Fibroblast of skin of abdomen (primary cell): ENCODE measurements at regions not wholly inside any gene's neighbourhood (a gene's known extent, or its start where the extent isn't known, plus 50 kb on each side); places are given as distances from the start of the nearest gene placed in this dataset.

Source experiments
- DNase-seq: peaks from one replicate; pipeline ENCODE4 v3.0.0-alpha.2; 2013

DNA sequence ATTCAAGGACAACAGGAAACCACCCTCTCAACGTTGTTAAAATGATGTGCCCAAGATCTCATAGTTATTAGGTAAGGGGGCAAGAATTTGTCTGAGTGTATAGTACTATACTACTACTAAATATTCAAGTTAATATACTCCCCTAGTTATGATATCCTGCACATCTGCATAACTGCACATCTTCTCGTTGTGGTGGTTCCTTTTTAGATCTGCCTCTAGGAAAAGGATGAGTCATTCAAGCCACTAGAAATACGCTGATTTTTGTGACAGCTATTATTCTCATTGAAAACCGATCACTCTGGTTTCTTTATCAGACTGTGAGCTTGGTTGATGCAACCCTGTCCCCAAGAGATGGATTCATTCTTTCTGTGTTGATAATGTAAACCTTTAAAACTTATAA, 1067.0 kb upstream of the FANCL start:
- no peak for DNase-seq

DNA sequence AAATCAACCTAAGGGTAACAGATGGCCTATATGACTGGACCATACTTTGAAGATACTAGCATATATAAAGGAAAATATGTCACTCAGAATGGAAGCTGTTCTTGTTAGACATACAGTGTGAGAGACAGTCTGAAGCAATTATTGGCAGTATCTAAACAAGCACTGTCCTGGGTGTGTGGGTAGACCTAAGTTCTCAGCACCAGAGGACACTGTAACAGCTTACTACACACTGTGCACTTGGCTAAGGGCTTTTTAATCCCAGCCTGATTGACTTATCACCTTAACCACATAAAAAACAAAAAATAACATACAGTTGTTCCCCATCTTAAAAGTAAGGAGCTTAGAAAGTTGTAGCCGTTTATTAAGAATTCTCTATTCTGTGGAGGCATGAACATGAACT, 1066.1 kb upstream of the FANCL start:
- no peak for DNase-seq

DNA sequence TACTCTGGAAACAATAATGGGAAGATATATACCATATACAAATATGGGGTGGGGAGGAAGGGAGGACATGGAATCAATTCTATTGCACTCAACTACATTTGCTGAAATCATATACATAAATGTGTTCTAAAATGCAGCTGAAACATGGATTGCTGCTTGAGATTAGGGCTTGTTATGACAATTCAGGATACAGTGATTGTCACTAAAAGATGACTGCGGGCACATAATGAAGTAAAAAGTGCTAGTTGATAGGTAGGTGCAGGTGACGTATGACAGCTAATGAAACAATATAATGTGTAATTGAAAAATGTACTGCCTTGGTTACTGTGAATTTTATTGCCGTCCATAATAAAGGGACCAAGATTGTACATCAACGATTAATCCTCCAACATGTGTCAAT, 1062.1 kb upstream of the FANCL start:
- DNase-seq = no peak

DNA sequence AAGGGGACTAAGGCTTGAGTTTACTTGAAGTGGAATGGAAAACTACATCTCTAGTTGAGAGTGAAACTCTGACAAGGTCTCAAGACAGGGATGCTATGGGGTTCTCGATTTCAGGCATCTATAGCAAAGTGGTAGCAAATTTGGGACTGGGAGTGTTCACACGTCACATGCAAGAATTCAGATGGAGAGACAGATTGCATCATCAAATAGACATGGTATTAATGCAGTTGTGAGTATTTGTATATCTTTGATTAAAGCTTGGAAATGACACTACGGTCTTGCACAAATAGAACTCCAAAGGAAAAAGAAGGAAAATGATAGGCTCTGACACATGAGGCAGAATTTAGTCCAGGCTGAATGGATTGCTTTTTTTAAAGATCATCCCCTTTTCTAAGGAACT, 1061.6 kb upstream of the FANCL start:
- no peak for DNase-seq

DNA sequence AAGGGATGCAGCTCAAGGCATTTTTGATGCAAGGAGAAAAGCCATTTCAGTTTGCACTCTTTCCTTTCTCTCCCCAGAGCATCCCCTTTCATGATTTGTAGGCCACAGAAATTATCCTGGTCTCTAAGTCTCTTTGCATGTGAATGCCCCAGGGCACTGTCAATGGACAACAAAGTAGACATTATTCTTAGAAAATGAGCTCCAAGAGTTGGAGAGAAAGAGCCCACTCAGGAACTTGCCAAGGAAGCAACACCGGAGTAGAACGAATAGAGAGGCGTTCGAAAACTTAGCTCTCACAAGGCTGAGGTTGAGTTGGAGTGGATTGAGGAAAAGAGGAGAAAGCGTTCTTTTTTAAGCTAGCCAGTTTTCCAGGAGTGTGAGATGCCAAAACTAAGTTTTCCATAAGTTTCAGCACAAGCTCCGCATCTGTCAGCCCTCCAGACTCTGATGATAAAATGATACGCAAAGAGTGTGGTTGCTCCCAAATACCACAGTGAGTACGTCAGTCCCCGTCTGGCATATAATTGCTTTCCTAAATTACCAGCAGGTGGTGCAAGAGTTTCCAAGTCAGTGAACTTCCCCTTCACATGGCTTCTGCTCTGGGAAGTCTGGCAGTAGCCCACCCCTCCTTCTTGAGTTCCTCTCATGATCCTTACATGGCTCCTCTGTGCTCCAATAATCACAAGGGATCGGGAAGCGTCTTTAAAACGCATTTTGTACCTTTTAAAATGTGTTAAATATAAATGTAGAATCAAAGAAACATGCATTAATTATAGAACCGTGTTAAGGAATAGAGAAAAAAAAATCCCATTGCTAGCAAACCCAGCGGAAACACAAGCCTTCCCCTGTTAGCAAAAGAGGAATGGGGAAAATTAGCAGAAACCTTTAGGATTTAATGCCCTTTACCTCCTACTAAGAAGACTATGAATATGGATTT, 1060.6 kb upstream of the FANCL start:
- DNase-seq = peak; percentile 90

DNA sequence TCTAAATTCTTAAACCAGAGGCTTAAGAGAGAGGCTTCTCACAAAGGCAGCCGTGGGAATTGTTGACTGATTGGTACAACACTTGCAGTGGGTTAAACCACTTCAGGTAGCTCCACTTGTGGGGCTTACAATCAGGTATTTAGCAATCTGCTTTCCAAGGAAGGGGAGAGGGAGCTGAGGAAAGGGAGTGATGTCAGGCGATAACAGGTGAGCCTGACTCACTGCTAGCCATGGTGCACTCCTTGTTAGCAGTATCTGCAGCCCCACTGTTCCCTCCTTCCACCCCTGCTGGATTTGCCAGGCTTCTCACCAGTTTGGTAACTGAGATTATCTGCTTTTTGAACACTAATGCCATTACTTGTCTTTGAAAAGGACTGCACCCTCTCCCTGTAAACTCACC, 1056.7 kb upstream of the FANCL start:
- DNase-seq = no peak

DNA sequence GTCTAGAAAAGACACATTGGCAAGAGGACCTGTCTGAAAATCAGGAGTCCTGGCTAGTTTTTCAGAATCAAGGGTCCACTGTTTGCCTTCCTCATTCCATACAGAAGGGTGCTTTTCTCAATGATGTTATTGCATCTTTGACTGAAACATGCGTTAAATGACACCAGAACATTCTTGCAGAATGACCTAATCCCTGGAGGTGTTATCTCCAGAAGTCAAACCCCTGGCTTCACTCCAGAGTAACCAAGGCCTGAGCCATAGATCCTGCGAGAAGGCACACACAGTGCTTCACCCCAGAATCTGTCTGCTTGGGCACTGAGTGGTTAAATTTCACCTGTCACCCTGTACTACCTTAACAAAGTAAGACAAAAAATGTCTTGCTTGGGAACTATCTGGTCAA, 1055.2 kb upstream of the FANCL start:
- peak; percentile 10 for DNase-seq

DNA sequence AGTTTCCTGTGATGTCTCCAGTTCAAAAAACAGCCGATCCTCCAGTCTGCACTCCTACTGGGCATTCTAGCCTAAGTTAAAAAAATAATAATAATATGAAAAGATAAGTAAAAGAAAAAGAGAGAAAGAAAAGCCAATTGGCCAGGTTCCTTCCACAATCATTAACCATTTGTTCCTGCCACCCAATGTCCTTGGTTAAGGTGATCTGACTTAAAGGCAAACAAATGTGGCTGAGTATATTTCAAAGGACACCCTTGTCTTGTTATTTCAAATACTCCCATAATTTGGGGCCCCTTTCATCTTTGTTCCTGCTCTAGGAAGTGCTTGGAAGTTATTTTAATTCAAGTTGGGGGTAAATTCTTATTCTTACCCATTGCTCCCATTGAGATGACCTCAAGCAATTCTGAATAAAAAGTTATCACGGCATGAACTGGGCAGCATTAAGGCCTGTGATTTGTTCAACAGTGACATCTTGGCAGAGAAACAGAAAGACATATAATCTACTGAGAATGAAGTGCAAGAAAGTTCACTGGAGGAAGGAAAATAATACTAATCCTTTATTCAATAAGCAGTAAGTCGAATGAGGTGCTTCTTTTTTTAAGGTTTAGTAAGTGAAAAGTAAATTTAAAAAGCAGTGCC, 1054.5 kb upstream of the FANCL start:
- no peak for DNase-seq

DNA sequence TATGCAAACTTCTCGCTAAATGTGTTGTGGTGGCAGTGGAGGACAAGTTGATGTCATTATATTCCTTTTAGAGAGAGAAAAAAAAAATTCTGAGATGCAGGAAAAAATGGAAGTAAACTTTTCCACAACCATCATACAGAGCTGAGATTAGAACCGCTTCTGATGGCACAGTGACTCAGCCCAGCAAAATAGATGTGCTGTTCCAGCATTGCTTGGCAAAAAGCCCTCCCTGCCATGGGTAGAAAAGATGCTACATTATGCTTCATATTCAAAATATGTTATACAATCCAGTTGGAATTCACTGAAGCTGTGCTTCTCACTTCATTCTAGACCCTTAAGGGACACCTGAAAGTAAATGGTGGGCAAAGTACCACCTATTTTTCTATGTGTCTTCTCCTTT, 1047.6 kb upstream of the FANCL start:
- DNase-seq = peak; percentile 16

DNA sequence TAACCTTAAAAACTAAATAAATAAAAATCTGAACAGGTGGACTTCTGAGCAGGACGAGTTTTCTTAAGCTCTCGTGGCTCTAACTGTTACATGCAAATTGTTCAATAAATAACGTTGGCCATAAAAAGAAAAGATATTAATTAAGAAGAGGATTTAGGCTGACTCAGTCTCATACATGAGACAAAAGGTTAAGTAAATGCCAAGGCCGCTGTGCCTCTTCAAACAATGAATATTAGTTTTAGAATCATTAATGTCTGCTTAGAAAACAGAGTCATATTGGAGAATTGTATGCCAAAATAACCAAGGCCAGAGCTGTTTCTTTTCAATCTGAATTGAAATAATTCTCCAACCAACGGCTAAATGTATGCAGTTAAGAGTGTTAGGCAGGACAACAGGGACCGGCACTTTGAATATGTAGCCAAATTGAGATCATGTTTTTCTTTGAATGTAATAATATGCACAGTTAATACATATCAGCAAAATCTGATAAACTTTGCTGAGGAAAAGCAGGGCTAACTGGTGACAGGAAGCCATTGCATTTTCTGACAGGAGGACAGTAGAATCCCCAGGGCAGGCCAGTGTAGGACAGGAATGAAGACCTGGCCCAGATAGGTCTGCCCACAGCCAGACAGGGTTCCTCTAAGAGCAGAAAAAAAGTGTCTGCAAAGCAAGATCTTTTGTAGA, 1041.4 kb upstream of the FANCL start:
- no peak for DNase-seq

DNA sequence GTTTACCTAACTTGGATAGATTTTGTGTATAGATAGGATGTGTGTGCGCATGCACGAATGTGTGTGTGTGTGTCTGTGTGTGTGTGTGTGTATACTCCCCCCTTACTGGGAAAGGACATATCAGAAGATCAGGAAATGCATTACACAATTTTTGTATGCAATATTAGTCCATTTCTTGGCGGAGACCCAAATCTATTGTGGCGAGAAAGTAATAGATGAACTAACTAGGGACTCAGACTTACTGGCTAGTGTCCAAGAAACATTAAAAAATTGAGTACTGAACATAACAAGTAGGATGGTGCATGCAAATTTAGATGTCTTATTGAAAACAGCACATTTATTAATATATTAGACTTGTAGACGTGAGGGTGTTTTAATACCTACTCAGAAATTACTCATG, 1036.5 kb upstream of the FANCL start:
- peak; percentile 6 for DNase-seq

DNA sequence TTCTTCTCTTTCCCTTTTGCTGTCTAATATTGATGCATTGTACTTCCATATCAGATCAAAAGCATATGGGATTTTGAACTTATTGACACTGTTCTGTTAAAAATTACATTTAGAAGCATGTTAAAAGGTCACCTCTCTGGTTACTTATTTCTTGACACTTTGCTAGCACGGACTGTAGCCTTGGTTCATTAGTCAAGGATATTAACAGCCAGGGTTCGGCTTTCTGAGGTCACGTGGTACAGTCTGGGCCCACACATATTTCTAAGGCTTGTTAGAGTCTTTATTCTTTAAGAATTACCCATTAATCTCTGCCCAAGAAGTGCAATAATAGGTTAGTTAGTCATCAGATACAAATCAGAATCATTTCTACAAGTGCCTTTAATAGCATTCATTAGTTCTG, 1035.8 kb upstream of the FANCL start:
- no peak for DNase-seq

DNA sequence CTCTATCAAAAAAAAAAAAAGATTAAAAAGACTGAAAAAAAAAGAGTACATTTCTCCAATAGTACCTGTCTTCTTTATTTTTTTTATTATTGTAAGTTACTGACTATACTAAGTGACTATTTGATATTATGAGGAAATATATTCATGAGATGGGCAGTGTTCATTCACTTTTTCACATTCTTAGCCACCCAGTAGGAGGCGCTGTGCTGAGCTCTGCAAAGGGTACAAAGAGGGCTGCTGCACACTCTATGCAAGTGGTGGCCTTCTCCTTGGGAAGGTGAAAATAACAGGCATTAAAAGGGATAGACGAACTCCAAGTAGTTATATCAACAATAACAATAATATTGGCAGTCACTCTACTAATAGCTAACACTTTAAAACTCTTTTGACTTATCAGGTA, 1034.9 kb upstream of the FANCL start:
- no peak for DNase-seq

DNA sequence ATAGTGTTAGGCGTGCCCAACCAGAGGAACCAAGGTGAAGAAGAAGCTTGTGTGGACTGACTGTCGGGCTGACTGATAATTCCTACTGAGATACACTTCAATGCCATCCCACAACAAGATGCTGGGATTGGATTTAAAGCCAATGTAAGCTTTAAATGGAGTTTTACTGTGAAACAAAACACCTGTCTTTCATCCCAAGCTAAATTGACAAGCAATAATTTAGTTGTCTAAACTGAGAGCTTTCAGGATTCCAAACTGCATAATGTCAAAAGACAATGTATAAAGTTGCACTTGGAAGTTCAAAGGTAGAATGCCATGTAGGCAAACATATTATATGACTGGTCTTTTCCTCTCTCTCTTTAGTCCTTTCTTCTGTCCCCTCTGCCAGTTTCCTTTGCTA, 1025.3 kb upstream of the FANCL start:
- DNase-seq = no peak

DNA sequence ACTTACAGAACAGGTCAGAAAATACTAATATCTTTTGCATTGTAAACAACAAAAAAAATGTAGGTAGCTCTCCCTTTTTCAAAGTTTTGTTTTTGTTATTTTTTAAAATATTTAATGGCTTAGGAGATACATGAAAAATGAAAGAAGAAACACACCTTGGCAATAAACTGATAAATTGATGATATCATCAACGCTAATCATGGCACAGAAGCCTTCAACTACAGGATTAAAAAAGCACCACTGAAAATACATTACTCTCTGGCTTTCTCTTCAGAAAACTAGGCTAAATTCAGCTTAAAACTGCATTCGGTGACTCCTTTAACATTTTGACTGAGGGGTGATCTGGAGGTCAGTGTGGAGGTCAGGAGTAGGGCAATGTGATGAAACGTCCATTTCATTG, 1018.8 kb upstream of the FANCL start:
- no peak for DNase-seq

DNA sequence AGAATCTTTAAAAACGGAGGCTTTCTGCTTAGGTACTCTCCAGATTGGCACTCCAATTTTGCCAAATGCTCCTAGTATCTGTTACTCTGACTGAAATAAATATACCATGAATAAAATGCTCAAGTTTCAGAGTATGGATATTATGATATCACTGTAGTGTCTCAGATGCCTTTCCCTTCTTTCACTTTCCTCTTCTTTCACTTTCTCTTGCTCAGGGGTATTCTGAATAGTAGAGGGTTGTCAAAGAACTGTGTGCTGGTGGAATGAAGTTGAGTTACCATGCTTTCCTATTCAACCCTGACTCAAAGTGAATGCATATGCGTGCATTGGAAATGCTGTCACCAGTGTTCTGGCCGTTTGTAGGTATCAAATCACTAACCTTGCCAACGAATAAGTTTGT, 1015.2 kb upstream of the FANCL start:
- no peak for DNase-seq

DNA sequence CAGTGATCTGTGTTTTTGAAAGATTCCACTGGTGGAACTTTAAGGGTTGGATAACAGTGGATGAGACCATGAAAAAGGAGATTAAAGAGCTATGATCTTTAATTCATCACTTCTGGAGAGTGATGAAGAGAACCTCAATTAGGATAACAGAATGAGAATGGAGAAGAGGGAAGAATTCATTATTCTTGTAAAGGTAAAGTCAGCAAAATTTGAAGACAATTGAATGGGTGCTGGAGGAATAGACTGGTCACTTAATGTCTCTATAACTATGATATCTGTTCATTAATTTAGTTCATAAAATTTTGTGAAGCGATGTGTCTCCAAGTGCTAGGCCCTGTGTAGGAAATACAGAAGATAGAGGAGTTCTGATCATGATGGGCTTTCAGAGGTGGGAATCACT, 1013.2 kb upstream of the FANCL start:
- DNase-seq = no peak

DNA sequence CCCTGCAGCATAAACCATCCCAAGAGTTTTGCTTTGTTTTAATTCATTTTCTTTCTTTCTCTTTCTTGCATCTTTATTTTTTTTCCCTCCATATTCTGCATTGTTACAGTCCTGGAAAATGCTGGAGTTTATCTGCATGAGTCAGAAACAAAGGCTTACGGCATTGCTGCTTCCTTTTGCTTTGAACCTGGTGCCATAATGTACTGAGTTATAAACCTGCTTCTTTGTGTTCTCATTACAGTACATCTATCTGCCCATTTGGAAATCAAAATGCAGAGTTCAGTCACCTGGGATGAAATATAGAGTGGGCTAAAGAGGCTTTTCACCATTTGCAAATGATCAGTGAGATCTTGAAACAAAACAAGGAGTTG, 1009.2 kb upstream of the FANCL start:
- DNase-seq = no peak

DNA sequence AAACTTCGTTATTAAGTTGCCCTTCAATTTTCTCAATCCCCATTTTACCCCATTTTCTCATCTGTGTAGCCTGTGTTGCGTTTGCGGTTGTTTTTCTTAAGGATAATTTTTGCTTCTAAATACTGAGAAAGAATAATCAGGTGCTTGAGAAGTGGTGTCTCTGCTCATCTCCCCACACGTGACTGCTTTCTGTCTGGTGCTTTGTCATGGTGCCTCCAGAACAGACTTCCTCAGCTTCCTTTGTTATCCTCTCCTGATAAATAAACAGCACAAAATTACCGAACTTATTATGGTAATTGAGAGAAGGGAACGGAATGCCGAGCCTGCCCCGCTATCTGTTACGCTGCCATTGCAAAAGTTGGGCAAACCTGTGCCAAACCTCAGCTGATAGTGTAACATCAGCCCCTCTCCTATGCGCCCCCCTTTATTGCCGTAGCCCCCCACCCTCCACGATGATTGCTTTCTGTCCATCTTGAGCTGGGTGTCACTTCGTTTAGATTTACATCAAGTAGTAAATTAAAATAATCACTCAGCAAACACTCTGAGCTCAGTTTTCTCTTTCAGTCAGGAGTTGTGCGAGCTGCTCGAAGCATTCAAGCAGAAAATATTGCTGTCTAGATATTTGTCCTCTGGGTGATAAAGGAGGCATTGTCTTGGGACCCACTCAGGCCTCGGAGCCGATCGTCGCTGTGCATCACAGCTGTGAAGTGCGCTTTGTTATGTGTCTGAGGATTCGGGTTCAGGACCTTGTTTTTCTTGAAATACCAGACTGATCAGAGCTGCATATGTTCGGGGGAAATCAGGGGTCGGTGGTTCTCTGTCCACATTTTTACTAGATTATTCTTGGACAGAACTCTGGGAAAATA, 1008.5 kb upstream of the FANCL start:
- no peak for DNase-seq

DNA sequence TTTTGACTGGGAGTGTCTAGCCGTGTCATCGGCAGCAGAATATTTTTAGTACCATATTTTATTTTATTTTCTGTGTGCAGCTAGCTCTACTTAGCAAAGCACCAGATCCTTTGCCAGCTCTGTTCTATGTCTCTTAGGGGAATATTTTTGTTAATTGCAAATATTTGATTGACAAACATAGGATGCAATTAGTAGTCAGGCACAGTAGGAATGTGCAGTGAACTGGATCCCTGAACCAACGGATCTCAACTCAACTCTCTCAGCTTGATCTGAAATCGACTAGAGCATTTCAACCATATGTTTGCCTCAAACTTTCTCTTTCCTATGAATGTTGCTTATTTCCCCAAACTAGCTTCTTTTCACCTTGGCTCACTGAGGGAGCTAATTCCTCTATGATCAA, 998.0 kb upstream of the FANCL start:
- DNase-seq = no peak

DNA sequence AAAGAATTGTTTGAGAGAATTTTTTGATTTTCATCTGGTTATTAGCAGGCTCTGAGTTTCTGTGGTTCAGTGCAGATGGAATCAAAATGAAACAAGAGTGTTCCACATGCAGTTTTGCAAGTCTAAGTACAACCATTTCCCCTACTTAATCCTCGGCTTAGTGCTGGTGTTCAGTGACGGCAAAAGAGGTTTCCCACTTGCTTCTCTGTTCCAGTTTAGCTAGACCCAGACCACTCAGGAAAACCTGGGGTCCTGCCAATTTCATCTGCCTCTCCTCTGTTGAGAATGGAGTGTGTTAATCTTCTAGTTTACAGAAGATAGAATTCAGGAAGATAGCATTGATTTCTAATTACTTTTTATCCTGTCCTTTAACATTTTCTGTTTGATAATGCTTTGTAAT, 996.2 kb upstream of the FANCL start:
- peak; percentile 6 for DNase-seq

DNA sequence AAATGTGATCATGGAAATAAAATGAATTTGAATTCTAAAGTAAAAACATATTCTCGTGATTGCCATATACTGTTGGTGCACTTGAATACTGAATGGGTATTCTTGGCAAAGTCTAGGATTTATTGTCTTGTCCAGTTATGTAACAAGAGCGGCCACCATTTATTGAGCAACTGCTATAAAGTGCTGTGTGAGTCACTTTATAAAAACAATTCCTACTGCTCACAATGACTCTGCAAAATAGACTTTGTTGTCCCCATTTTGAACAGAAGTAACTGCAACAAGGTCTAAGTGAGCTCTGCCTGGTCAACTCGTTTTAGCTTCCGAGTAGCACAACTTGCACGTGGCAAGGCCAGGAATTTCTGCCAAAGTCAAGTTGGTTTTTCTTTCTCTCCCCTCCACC, 995.6 kb upstream of the FANCL start:
- peak; percentile 33 for DNase-seq

DNA sequence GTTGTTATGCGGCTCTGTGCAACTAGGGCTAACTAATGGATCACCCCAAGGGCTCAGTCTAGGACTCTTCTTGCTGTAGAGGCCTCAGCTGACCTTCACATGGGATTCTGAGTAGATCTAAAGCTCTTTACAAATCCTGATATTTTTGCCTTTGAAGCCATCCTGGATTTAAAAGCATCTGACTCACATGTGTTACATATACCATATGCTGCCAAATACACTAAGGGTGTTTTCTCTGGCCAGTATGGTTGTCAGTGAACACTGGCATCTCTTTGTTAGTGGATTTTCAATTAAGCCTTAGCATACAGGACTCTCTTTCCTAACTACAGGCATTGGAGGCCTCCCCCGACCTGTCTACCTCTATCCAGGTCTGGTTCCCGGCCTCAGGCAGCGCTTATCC, 992.8 kb upstream of the FANCL start:
- no peak for DNase-seq
